ENCODE measurements at regions not wholly inside any gene's neighbourhood (a gene's known extent, or its start where the extent isn't known, plus 50 kb on each side); places are given as distances from the start of the nearest gene placed in this dataset.

DNA sequence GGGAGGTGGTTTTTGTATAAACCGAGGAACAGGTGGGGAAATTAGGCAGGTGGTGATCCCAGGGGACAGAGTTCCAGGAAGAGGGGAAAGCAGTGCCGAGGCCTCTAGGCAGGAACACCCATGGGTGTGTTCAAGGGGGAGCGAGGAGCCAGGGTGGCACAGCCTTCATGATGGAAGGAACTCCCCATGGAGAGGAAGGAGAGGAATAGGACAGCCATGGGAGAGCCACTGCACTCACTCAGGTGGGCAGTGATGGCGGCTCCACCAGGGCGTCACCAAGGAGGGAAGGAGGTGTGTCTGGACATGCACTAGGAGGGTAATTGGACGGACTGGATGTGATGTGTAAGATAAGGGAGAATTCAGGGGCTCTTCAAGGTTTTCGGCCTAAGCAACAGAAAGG is 98.2 kb downstream of the THBS2 start:
- no peak for TF ChIP-seq CTCF (conservative IDR thresholded peaks at IDR 0.05)
- H3K27ac Mint-ChIP-seq: peak overlapping the region; percentile 12
- DNase-seq (ENCODE audit: extremely low spot score, unreplicated experiment): no peak
- H3K9me3 Mint-ChIP-seq: no peaks in the 10 kb centered on the region
- no peaks in the 10 kb centered on the region for H3K4me1 Mint-ChIP-seq (ENCODE audit: unreplicated experiment)
- H3K36me3 Mint-ChIP-seq: no peaks in the 10 kb centered on the region
- H3K4me3 Mint-ChIP-seq: no peak overlapping the region
- peaks cover 2% of the 10 kb centered on the region for H3K27me3 Mint-ChIP-seq

GRCh38 chr6:169153401-169153800 is 100.2 kb downstream of the THBS2 start:
- no peak overlapping the region for H3K27ac Mint-ChIP-seq
- H3K9me3 Mint-ChIP-seq: no peaks in the 10 kb centered on the region
- no peak for TF ChIP-seq CTCF (conservative IDR thresholded peaks at IDR 0.05)

GRCh38 chr6:169146521-169146920 is 107.1 kb downstream of the THBS2 start:
- Mint-ChIP-seq H3K9me3 (peaks cover 9% of the 10 kb centered on the region), H3K27ac (no peak overlapping the region), H3K27me3 (peaks cover 11% of the 10 kb centered on the region), H3K36me3 (no peaks in the 10 kb centered on the region), H3K4me3 (no peak overlapping the region), H3K4me1 (ENCODE audit: unreplicated experiment) (peaks cover 8% of the 10 kb centered on the region)
- no peak for TF ChIP-seq CTCF (conservative IDR thresholded peaks at IDR 0.05)
- no peak for DNase-seq (ENCODE audit: extremely low spot score, unreplicated experiment)

More at GRCh38 chr6:169153401-169153800, 100.2 kb downstream of the THBS2 start:
- Mint-ChIP-seq H3K4me3 (no peak overlapping the region), H3K4me1 (ENCODE audit: unreplicated experiment) (no peaks in the 10 kb centered on the region), H3K36me3 (no peaks in the 10 kb centered on the region), H3K27me3 (peaks cover 2% of the 10 kb centered on the region)
- DNase-seq (ENCODE audit: extremely low spot score, unreplicated experiment): no peak

GRCh38 chr6:169145991-169146501 is 107.6 kb downstream of the THBS2 start:
- peaks cover 11% of the 10 kb centered on the region for H3K27me3 Mint-ChIP-seq
- peaks cover 8% of the 10 kb centered on the region for H3K4me1 Mint-ChIP-seq (ENCODE audit: unreplicated experiment)
- no peaks in the 10 kb centered on the region for H3K36me3 Mint-ChIP-seq
- DNase-seq (ENCODE audit: extremely low spot score, unreplicated experiment): no peak
- peaks cover 9% of the 10 kb centered on the region for H3K9me3 Mint-ChIP-seq
- H3K4me3 Mint-ChIP-seq: no peak overlapping the region
- no peak overlapping the region for H3K27ac Mint-ChIP-seq
- TF ChIP-seq CTCF (conservative IDR thresholded peaks at IDR 0.05): no peak

- Mint-ChIP-seq H3K27me3 (peaks cover 11% of the 10 kb centered on the region), H3K36me3 (no peaks in the 10 kb centered on the region), H3K4me1 (ENCODE audit: unreplicated experiment) (peaks cover 8% of the 10 kb centered on the region), H3K9me3 (peaks cover 9% of the 10 kb centered on the region), H3K27ac (no peak overlapping the region), H3K4me3 (no peak overlapping the region)
- DNase-seq (ENCODE audit: extremely low spot score, unreplicated experiment): no peak
- TF ChIP-seq CTCF (conservative IDR thresholded peaks at IDR 0.05): no peak
These were observed 108.2 kb downstream of the THBS2 start for GRCh38 chr6:169145496-169145895.

- Mint-ChIP-seq H3K27me3 (peaks cover 11% of the 10 kb centered on the region), H3K36me3 (no peaks in the 10 kb centered on the region), H3K9me3 (peaks cover 9% of the 10 kb centered on the region), H3K4me3 (no peak overlapping the region), H3K27ac (no peak overlapping the region), H3K4me1 (ENCODE audit: unreplicated experiment) (peaks cover 8% of the 10 kb centered on the region)
- no peak for DNase-seq (ENCODE audit: extremely low spot score, unreplicated experiment)
- TF ChIP-seq CTCF (conservative IDR thresholded peaks at IDR 0.05): no peak
These were observed 109.3 kb downstream of the THBS2 start for GRCh38 chr6:169144356-169144755.

Data from type B pancreatic cell (in vitro differentiated cells).